BJ (cell line): ENCODE measurements at regions not wholly inside any gene's neighbourhood (a gene's known extent, or its start where the extent isn't known, plus 50 kb on each side); places are given as distances from the start of the nearest gene placed in this dataset.

Experiments
- CTCF ChIA-PET: fragments of 350-600 bp; formaldehyde crosslinking; extraction: SDS; loops from one replicate; lab custom pipeline; 2021; ENCODE audit warnings: antibody characterized with exemption, inconsistent platforms; lab: Yijun Ruan, JAX
- POLR2A ChIA-PET: fragments of 300-600 bp; sonication (Branson Sonifier 250); formaldehyde crosslinking; extraction: SDS; loops from one replicate; lab custom pipeline; 2021; ENCODE audit warnings: antibody characterized with exemption; lab: Charles Lee
- DNase-seq: peaks from one replicate; pipeline ENCODE4 v3.0.0-alpha.2; 2011; ENCODE audit warnings: low read depth
- H3K27me3 ChIP-seq: 2 replicates; pipeline ENCODE4 v1.6.0; 2011; ENCODE audit warnings: low read length; ENCODE audit not compliant: control insufficient read depth, insufficient read depth
- H3K36me3 ChIP-seq: 2 replicates; pipeline ENCODE4 v1.5.1; 2011; ENCODE audit warnings: low read length; ENCODE audit not compliant: control insufficient read depth, insufficient read depth
- H3K4me3 ChIP-seq: 2 replicates; pipeline ENCODE4 v1.5.1; 2011; ENCODE audit warnings: low read depth, mild to moderate bottlenecking, control low read depth, low read length
- CTCF ChIP-seq: IDR thresholded peaks from 2 replicates; pipeline ENCODE4 v1.5.1; 2011; ENCODE audit warnings: low read depth, mild to moderate bottlenecking, control low read depth, inconsistent platforms, low read length, moderate library complexity; ENCODE audit not compliant: insufficient read depth

GRCh38 chr10:128481152-128481840, 355.1 kb upstream of the MKI67 start:
- Histone ChIP-seq H3K4me3 (no peak overlapping the region), H3K36me3 (no peaks in the 10 kb centered on the region), H3K27me3 (no peaks in the 10 kb centered on the region)
- DNase-seq: no peak
- ChIA-PET CTCF (no interaction called here), POLR2A (no interaction called here)
- no peak for TF ChIP-seq CTCF

GRCh38 chr10:128482052-128482451, 355.8 kb upstream of the MKI67 start:
- DNase-seq: no peak
- POLR2A ChIA-PET: no interaction called here
- Histone ChIP-seq H3K27me3 (no peaks in the 10 kb centered on the region), H3K4me3 (no peak overlapping the region), H3K36me3 (no peaks in the 10 kb centered on the region)
- CTCF ChIA-PET: no interaction called here
- no peak for TF ChIP-seq CTCF

GRCh38 chr10:128483216-128483615, 357.0 kb upstream of the MKI67 start:
- no peak for DNase-seq
- no peaks in the 10 kb centered on the region for H3K27me3 ChIP-seq
- no peak for TF ChIP-seq CTCF
- POLR2A ChIA-PET: no interaction called here
- H3K4me3 ChIP-seq: no peak overlapping the region
- no peaks in the 10 kb centered on the region for H3K36me3 ChIP-seq
- CTCF ChIA-PET: no interaction called here

GRCh38 chr10:128484041-128484440, 357.8 kb upstream of the MKI67 start:
- TF ChIP-seq CTCF: no peak
- H3K4me3 ChIP-seq: no peak overlapping the region
- no peak for DNase-seq
- H3K36me3 ChIP-seq: no peaks in the 10 kb centered on the region
- CTCF ChIA-PET: no interaction called here
- H3K27me3 ChIP-seq: no peaks in the 10 kb centered on the region
- POLR2A ChIA-PET: no interaction called here

GRCh38 chr10:128485701-128486235, 359.5 kb upstream of the MKI67 start:
- Histone ChIP-seq H3K27me3 (no peaks in the 10 kb centered on the region), H3K36me3 (no peaks in the 10 kb centered on the region), H3K4me3 (no peak overlapping the region)
- no peak for TF ChIP-seq CTCF
- CTCF ChIA-PET: no interaction called here
- DNase-seq: no peak
- POLR2A ChIA-PET: no interaction called here
